ENCODE measurements at regions not wholly inside any gene's neighbourhood (a gene's known extent, or its start where the extent isn't known, plus 50 kb on each side); places are given as distances from the start of the nearest gene placed in this dataset.

- no peak for TF ChIP-seq CTCF (IDR thresholded peaks at IDR 0.05; ENCODE audit: insufficient read depth, missing control alignments)
- no peak for DNase-seq (ENCODE audit: insufficient read length, low spot score)
- no peak for FAIRE-seq
Observed at GRCh38 chr22:48891688-48892577, 935.7 kb downstream of the BRD1 start.

- DNase-seq (ENCODE audit: insufficient read length, low spot score) (no peak), FAIRE-seq (no peak)
- no peak for TF ChIP-seq CTCF (IDR thresholded peaks at IDR 0.05; ENCODE audit: insufficient read depth, missing control alignments)
Observed at GRCh38 chr22:48890693-48891554, 936.7 kb downstream of the BRD1 start.

GRCh38 chr22:48889887-48890692 is 937.6 kb downstream of the BRD1 start:
- TF ChIP-seq CTCF (IDR thresholded peaks at IDR 0.05; ENCODE audit: insufficient read depth, missing control alignments) = no peak
- no peak for DNase-seq (ENCODE audit: insufficient read length, low spot score)
- no peak for FAIRE-seq

- no peak for DNase-seq (ENCODE audit: insufficient read length, low spot score)
- FAIRE-seq = no peak
- TF ChIP-seq CTCF (IDR thresholded peaks at IDR 0.05; ENCODE audit: insufficient read depth, missing control alignments) = no peak
Observed at GRCh38 chr22:48889209-48889830, 938.4 kb downstream of the BRD1 start.

- no peak for TF ChIP-seq CTCF (IDR thresholded peaks at IDR 0.05; ENCODE audit: insufficient read depth, missing control alignments)
- DNase-seq (ENCODE audit: insufficient read length, low spot score) (no peak), FAIRE-seq (no peak)
Observed at GRCh38 chr22:48888466-48889208, 939.0 kb downstream of the BRD1 start.

All from D721Med (cell line).